ENCODE measurements at regions not wholly inside any gene's neighbourhood (a gene's known extent, or its start where the extent isn't known, plus 50 kb on each side); places are given as distances from the start of the nearest gene placed in this dataset.
A peak's percentile ranks its signal among the peaks of the same experiment; 100 is the strongest.

DNA sequence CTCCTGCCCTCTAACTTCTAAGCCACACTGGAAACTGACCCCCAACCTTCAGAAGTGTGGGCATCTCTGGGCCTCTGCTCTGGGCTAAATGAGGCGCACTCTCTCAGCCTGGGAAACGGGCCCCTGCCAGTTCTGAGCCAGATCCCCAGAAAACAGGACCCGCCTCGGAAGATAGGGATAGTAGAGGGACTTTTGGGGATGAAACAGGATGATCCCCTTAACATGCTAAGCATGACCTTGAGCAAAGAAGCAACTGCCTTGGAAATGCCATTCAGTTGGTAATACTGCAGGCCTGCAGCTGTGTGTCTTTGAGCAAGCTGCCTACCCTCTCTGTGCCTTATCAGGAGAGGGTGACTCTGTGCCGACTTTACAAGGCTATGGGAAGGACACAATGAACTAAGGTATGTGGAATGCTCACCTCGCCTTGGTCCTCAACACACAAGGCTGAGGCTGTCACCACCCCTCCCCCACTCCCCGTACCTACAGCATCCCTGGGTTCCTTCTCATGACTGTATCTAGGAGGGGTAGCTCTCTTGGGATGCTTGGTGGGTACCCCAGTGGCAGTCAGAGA is 54.0 kb downstream of the NCOR2 start:
- in situ Hi-C loops (cut with HindIII; ENCODE audit: low sequenced_read_pairs): no loop called here
- TF ChIP-seq, protein P1, sequence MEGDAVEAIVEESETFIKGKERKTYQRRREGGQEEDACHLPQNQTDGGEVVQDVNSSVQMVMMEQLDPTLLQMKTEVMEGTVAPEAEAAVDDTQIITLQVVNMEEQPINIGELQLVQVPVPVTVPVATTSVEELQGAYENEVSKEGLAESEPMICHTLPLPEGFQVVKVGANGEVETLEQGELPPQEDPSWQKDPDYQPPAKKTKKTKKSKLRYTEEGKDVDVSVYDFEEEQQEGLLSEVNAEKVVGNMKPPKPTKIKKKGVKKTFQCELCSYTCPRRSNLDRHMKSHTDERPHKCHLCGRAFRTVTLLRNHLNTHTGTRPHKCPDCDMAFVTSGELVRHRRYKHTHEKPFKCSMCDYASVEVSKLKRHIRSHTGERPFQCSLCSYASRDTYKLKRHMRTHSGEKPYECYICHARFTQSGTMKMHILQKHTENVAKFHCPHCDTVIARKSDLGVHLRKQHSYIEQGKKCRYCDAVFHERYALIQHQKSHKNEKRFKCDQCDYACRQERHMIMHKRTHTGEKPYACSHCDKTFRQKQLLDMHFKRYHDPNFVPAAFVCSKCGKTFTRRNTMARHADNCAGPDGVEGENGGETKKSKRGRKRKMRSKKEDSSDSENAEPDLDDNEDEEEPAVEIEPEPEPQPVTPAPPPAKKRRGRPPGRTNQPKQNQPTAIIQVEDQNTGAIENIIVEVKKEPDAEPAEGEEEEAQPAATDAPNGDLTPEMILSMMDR (IDR thresholded peaks at IDR 0.05; ENCODE audit: low read depth, low read length, missing control alignments): no peak
- DNase-seq (ENCODE audit: low read depth): no peak
- no peak overlapping the region for H3K4me3 ChIP-seq (ENCODE audit: low read depth, low read length)

DNA sequence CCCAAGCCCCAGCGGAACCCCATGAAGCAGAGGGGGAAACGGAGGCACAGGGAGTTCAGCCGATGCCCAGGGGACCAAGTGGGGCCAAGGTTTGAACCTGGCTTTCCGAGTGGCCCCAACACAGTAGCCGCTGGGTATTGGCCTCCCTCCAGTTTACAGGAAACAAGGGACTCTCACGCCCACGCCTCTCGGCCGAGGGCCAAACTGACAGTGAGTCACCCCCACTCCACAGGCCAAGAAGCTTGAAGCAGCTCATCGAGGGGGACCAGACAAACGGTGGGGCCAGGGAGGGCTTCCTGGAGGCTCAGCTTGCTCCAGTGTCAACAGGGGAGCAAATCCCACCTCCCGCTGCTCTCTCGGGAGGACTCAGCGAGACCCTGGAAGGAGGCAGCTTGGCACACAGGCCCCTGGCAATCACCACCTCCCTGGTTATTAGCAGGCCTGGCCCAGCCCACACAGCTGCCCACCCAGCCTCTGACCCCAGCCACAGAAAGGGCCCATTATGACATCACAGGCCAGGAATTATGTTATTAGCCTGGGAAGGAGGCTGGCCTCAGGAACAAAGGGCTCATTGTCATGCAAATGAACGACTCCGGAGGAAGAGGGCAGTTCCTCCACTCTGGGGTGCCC is 54.6 kb downstream of the NCOR2 start:
- in situ Hi-C loops (cut with HindIII; ENCODE audit: low sequenced_read_pairs): no loop called here
- TF ChIP-seq, protein P1 (IDR thresholded peaks at IDR 0.05; ENCODE audit: low read depth, low read length, missing control alignments): no peak
- peak; percentile 86 for DNase-seq (ENCODE audit: low read depth)
- H3K4me3 ChIP-seq (ENCODE audit: low read depth, low read length): no peak overlapping the region

- in situ Hi-C loops (cut with HindIII; ENCODE audit: low sequenced_read_pairs): no loop called here
- TF ChIP-seq, protein P1 (IDR thresholded peaks at IDR 0.05; ENCODE audit: low read depth, low read length, missing control alignments): no peak
- no peak overlapping the region for H3K4me3 ChIP-seq (ENCODE audit: low read depth, low read length)
- no peak for DNase-seq (ENCODE audit: low read depth)
Measured at GRCh38 chr12:124511259-124511985, 56.0 kb downstream of the NCOR2 start.

DNA sequence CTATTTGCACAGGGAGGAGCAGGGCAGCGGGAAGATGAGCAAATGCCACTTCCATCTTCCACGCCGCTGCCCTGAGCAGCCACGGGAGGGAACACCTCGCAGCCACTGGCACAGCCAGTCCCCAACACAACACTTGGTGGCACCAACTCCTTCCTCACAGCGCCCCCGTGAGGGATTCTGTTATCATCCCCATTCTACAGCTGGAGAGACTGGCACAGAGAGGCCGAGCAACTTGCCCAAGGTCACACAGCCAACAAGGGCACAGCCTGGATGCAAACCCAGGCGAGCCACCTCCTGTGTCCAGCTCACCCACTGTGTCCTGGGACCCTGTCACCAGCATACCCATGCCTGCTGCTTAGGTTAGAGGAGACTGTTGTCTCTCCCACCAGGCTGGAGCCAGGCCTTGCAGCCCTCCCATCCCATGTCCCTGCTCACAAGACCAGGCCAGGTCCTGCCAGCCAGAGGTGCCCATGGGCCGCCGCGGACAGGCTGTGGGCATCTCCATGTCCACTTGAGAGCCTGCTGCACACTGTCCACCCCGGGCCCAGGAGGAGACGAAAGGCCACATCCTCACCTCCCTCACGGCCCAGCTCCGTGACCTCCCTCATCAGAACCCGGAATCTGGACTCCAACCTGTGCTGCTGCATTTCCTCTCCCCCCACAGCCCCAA is 57.0 kb downstream of the NCOR2 start:
- H3K4me3 ChIP-seq (ENCODE audit: low read depth, low read length): no peak overlapping the region
- in situ Hi-C loops (cut with HindIII; ENCODE audit: low sequenced_read_pairs): no loop called here
- DNase-seq (ENCODE audit: low read depth): no peak
- TF ChIP-seq, protein P1 (IDR thresholded peaks at IDR 0.05; ENCODE audit: low read depth, low read length, missing control alignments): no peak

DNA sequence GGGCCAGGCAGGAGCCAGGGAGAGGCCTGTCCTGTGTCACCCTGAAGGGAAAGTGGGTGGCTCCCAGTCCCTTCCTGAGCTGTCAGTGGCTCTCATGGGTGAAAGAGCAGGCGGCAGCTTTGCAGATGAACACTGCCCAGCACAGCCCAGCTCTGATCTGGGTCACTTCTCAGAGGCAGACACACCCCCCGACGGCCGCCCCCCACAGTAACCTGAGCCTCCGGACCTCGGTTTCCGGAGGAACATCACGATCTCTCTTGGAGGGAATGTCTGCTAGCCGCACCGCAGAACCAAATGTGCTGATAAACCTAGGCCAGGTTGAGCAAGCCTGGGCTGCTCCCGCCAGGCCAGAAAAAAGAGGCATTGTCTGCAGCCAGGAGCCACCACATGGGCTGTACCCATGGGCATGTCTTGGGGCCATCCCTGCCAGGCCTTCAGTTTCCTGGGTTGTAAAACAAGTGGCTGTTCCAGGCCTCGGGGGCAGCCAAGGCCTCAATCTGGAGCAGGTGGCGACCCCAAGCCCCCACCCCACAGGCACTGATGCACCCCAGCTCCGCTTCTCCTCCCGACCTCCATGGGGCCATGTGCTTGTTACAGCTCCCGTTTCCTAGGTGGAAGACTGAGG is 57.6 kb downstream of the NCOR2 start:
- H3K4me3 ChIP-seq (ENCODE audit: low read depth, low read length): no peak overlapping the region
- in situ Hi-C loops (cut with HindIII; ENCODE audit: low sequenced_read_pairs): no loop called here
- DNase-seq (ENCODE audit: low read depth): no peak
- TF ChIP-seq, protein P1 (IDR thresholded peaks at IDR 0.05; ENCODE audit: low read depth, low read length, missing control alignments): no peak

DNA sequence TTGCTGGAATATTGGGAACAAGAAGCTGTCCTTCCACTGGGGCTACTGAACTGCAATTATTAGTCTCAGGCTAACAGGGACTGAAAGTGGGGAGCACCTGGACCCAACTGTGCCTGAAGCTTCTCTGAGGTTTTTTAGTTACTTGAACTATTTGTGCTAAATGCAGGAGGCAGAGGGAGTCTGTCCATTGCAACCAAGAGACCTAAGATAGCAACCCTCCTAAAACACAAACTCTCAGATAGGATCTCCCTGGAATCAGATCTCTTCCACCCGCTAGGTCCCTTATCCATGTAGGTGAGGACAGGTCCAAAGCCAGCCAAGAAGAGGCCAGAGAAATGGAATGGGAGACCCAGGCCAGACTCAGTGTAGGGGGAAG is 58.1 kb downstream of the NCOR2 start:
- in situ Hi-C loops (cut with HindIII; ENCODE audit: low sequenced_read_pairs): no loop called here
- DNase-seq (ENCODE audit: low read depth): no peak
- H3K4me3 ChIP-seq (ENCODE audit: low read depth, low read length): no peak overlapping the region
- TF ChIP-seq, protein P1 (IDR thresholded peaks at IDR 0.05; ENCODE audit: low read depth, low read length, missing control alignments): no peak
